ENCODE measurements at regions not wholly inside any gene's neighbourhood (a gene's known extent, or its start where the extent isn't known, plus 50 kb on each side); places are given as distances from the start of the nearest gene placed in this dataset.

GRCh38 chr10:121240011-121240410 lies 358.2 kb downstream of the FGFR2 start:
- intact Hi-C loops (cut with DNase I): no loop called here
- peak; percentile 69 for ATAC-seq

GRCh38 chr10:121240556-121240955 lies 357.7 kb downstream of the FGFR2 start:
- intact Hi-C loops (cut with DNase I): no loop called here
- ATAC-seq (no peak), DNase-seq (ENCODE audit: low spot score) (no peak)

More at GRCh38 chr10:121240011-121240410, 358.2 kb downstream of the FGFR2 start:
- no peak for DNase-seq (ENCODE audit: low spot score)

GRCh38 chr10:121241337-121241736 lies 356.9 kb downstream of the FGFR2 start:
- intact Hi-C loops (cut with DNase I): no loop called here
- ATAC-seq: no peak
- no peak for DNase-seq (ENCODE audit: low spot score)

GRCh38 chr10:121242741-121243608 lies 355.3 kb downstream of the FGFR2 start:
- ATAC-seq: peak; percentile 25
- intact Hi-C loops (cut with DNase I): no loop called here

GRCh38 chr10:121243609-121244241 lies 354.5 kb downstream of the FGFR2 start:
- intact Hi-C loops (cut with DNase I): no loop called here
- DNase-seq (ENCODE audit: low spot score): no peak

More at GRCh38 chr10:121242741-121243608, 355.3 kb downstream of the FGFR2 start:
- no peak for DNase-seq (ENCODE audit: low spot score)

GRCh38 chr10:121244818-121245217 lies 353.4 kb downstream of the FGFR2 start:
- ATAC-seq (no peak), DNase-seq (ENCODE audit: low spot score) (no peak)
- intact Hi-C loops (cut with DNase I): loop anchor here (5.0 kb wide), 1 partner anchor 887 kb away; no protein-coding TSS in a partner anchor

More at GRCh38 chr10:121243609-121244241, 354.5 kb downstream of the FGFR2 start:
- no peak for ATAC-seq

GRCh38 chr10:121245754-121246153 lies 352.5 kb downstream of the FGFR2 start:
- intact Hi-C loops (cut with DNase I): loop anchor here (5.0 kb wide), 1 partner anchor 887 kb away; no protein-coding TSS in a partner anchor
- DNase-seq (ENCODE audit: low spot score): no peak
- no peak for ATAC-seq

- ATAC-seq: no peak
- intact Hi-C loops (cut with DNase I): loop anchor here (5.0 kb wide), 1 partner anchor 884 kb away; no protein-coding TSS in a partner anchor
- no peak for DNase-seq (ENCODE audit: low spot score)
Observed at GRCh38 chr10:121248266-121248665, 350.0 kb downstream of the FGFR2 start.

GRCh38 chr10:121250995-121251764 lies 347.1 kb downstream of the FGFR2 start:
- ATAC-seq (no peak), DNase-seq (ENCODE audit: low spot score) (no peak)
- intact Hi-C loops (cut with DNase I): no loop called here

GRCh38 chr10:121252756-121253155 lies 345.5 kb downstream of the FGFR2 start:
- ATAC-seq: no peak

GRCh38 chr10:121260377-121260776 lies 337.9 kb downstream of the FGFR2 start:
- intact Hi-C loops (cut with DNase I): no loop called here
- no peak for DNase-seq (ENCODE audit: low spot score)
- ATAC-seq: no peak

More at GRCh38 chr10:121252756-121253155, 345.5 kb downstream of the FGFR2 start:
- DNase-seq (ENCODE audit: low spot score): no peak
- intact Hi-C loops (cut with DNase I): no loop called here

GRCh38 chr10:121261665-121262064 lies 336.6 kb downstream of the FGFR2 start:
- ATAC-seq (no peak), DNase-seq (ENCODE audit: low spot score) (no peak)
- intact Hi-C loops (cut with DNase I): no loop called here

- no peak for DNase-seq (ENCODE audit: low spot score)
- ATAC-seq: no peak
- intact Hi-C loops (cut with DNase I): no loop called here
Observed at GRCh38 chr10:121262774-121263430, 335.3 kb downstream of the FGFR2 start.

GRCh38 chr10:121263431-121263783 lies 334.8 kb downstream of the FGFR2 start:
- ATAC-seq (no peak), DNase-seq (ENCODE audit: low spot score) (no peak)
- intact Hi-C loops (cut with DNase I): no loop called here

GRCh38 chr10:121265360-121266123 lies 332.7 kb downstream of the FGFR2 start:
- ATAC-seq (no peak), DNase-seq (ENCODE audit: low spot score) (no peak)
- intact Hi-C loops (cut with DNase I): no loop called here

GRCh38 chr10:121266370-121266769 lies 331.9 kb downstream of the FGFR2 start:
- no peak for ATAC-seq
- no peak for DNase-seq (ENCODE audit: low spot score)
- intact Hi-C loops (cut with DNase I): no loop called here

GRCh38 chr10:121267236-121268003 lies 330.8 kb downstream of the FGFR2 start:
- intact Hi-C loops (cut with DNase I): no loop called here
- no peak for ATAC-seq
- no peak for DNase-seq (ENCODE audit: low spot score)
